Panc1 (cell line): ENCODE measurements at regions not wholly inside any gene's neighbourhood (a gene's known extent, or its start where the extent isn't known, plus 50 kb on each side); places are given as distances from the start of the nearest gene placed in this dataset.

ENCODE experiments used
- ATAC-seq: fragments of 200-7000 bp; cut with Tn5 transposase; 2 replicates; pipeline ENCODE4 v1.9.1; 2020; ENCODE audit warnings: mild to moderate bottlenecking, moderate library complexity
- BruUV-seq: library from RNA; stranded (reverse); fragments of 400-500 nt; replicated peaks from 2 replicates; lab custom pipeline; 2021; lab: Mats Ljungman, UMichigan
- CTCF ChIA-PET: fragments of 300-600 bp; sonication (Branson Sonifier 250); formaldehyde crosslinking; loops from one replicate; lab custom pipeline; 2022; ENCODE audit warnings: antibody characterized with exemption; lab: Charles Lee
- POLR2A ChIA-PET: fragments of 300-600 bp; sonication (Branson Sonifier 250); formaldehyde crosslinking; loops from one replicate; lab custom pipeline; 2022; ENCODE audit warnings: antibody characterized with exemption; lab: Charles Lee
- DNase-seq: peaks from one replicate; pipeline ENCODE4 v3.0.0-alpha.2; 2010; ENCODE audit warnings: low read depth, low spot score
- H3K27ac ChIP-seq: 2 replicates; pipeline ENCODE4 v1.5.1; 2011; ENCODE audit warnings: mild to moderate bottlenecking, low read length, inconsistent platforms
- H3K27me3 ChIP-seq: fragments of 200-500 bp; sonication (Bioruptor generic); 2 replicates; pipeline ENCODE4 v1.6.0; 2014; ENCODE audit warnings: low read length, inconsistent platforms; ENCODE audit not compliant: control insufficient read depth, insufficient read depth
- H3K36me3 ChIP-seq: fragments of 200-500 bp; sonication (Bioruptor generic); 2 replicates; pipeline ENCODE4 v1.5.1; 2014; ENCODE audit warnings: inconsistent platforms, mild to moderate bottlenecking, low read length, moderate library complexity; ENCODE audit not compliant: control insufficient read depth, insufficient read depth
- H3K4me1 ChIP-seq: 2 replicates; pipeline ENCODE4 v1.5.1; 2011; ENCODE audit warnings: inconsistent platforms, mild to moderate bottlenecking, low read length, moderate library complexity; ENCODE audit not compliant: control insufficient read depth, insufficient read depth
- H3K4me3 ChIP-seq, 2 experiments: 2 replicates each; pipeline ENCODE4 v1.5.1; 2011 to 2012; ENCODE audit warnings: low read depth in 2 of 2, low read length in 2 of 2, mild to moderate bottlenecking in 2 of 2, inconsistent platforms in 1 of 2, moderate library complexity in 1 of 2
- H3K9me3 ChIP-seq: fragments of 200-500 bp; sonication (Bioruptor generic); 2 replicates; pipeline ENCODE4 v1.5.1; 2014; ENCODE audit warnings: low read depth, mild to moderate bottlenecking, inconsistent platforms, low read length, moderate library complexity; ENCODE audit not compliant: control insufficient read depth, insufficient read depth
- CTCF ChIP-seq: fragments of 450-650 bp; IDR thresholded peaks from 2 replicates; pipeline ENCODE4 v1.5.1; 2017; ENCODE audit warnings: mild to moderate bottlenecking
- POLR2AphosphoS5 ChIP-seq: IDR thresholded peaks from 2 replicates; pipeline ENCODE4 v1.6.1; 2012; ENCODE audit warnings: mild to moderate bottlenecking, low read depth, low read length, moderate library complexity
- REST ChIP-seq, 2 experiments: IDR thresholded peaks; 2 replicates each; pipeline ENCODE4 v1.6.1; 2011 to 2012; ENCODE audit warnings: low read depth in 2 of 2, control low read depth in 1 of 2, low read length in 1 of 2, mild to moderate bottlenecking in 1 of 2, moderate library complexity in 1 of 2; ENCODE audit not compliant: insufficient read depth in 1 of 2
- SIN3A ChIP-seq: IDR thresholded peaks from 2 replicates; pipeline ENCODE4 v1.6.1; 2012; ENCODE audit warnings: low read depth, mild to moderate bottlenecking, low read length, moderate library complexity, borderline replicate concordance; ENCODE audit not compliant: insufficient read depth
- TCF7L2 ChIP-seq: IDR thresholded peaks from 2 replicates; pipeline ENCODE4 v1.6.1; 2011; ENCODE audit warnings: mild to moderate bottlenecking, low read depth, low read length, inconsistent platforms
- in situ Hi-C: cut with HindIII; loops from 2 replicates; pipeline ENCODE4 v1.10.0; 2016; ENCODE audit warnings: low sequenced_read_pairs, low pct_unique_long_range_greater_than_20kb
- intact Hi-C: fragments of 100-400 bp; cut with micrococcal nuclease; formaldehyde crosslinking; loops from one replicate; pipeline ENCODE4 v1.10.0; 2022; ENCODE audit not compliant: unreplicated experiment

GRCh38 chrX:137858106-137858505, 292.2 kb downstream of the ZIC3 start:
- Histone ChIP-seq H3K27me3 (no peaks in the 10 kb centered on the region), H3K27ac (no peak overlapping the region), H3K9me3 (no peaks in the 10 kb centered on the region), H3K4me1 (no peaks in the 10 kb centered on the region), H3K36me3 (no peaks in the 10 kb centered on the region), H3K4me3 (no peak overlapping the region)
- ATAC-seq (no peak), DNase-seq (no peak)
- no TSS peak for BruUV-seq
- no peak for TF ChIP-seq TCF7L2
- no peak for TF ChIP-seq POLR2AphosphoS5
- TF ChIP-seq REST (IDR thresholded peaks at IDR 0.05; ENCODE audit: insufficient read depth in 1 of 2, low read depth in 2 of 2, low read length in 1 of 2), result no peak
- no peak for TF ChIP-seq SIN3A
- no peak for TF ChIP-seq CTCF
- CTCF ChIA-PET, result no interaction called here
- in situ Hi-C loops (no loop called here), intact Hi-C loops (no loop called here)
- POLR2A ChIA-PET, result no interaction called here

GRCh38 chrX:137878401-137878800, 312.5 kb downstream of the ZIC3 start:
- no peaks in the 10 kb centered on the region for H3K9me3 ChIP-seq
- in situ Hi-C loops, result no loop called here
- TF ChIP-seq REST (IDR thresholded peaks at IDR 0.05; ENCODE audit: insufficient read depth in 1 of 2, low read depth in 2 of 2, low read length in 1 of 2) (no peak), TCF7L2 (no peak), POLR2AphosphoS5 (no peak), CTCF (no peak), SIN3A (no peak)
- ATAC-seq (no peak), DNase-seq (no peak)
- no peak overlapping the region for H3K27ac ChIP-seq
- no peaks in the 10 kb centered on the region for H3K36me3 ChIP-seq
- CTCF ChIA-PET, result no interaction called here
- BruUV-seq, result no TSS peak
- POLR2A ChIA-PET, result no interaction called here
- H3K4me3 ChIP-seq, result no peak overlapping the region
- no peaks in the 10 kb centered on the region for H3K4me1 ChIP-seq
- intact Hi-C loops, result no loop called here
- no peaks in the 10 kb centered on the region for H3K27me3 ChIP-seq
